ENCODE measurements at regions not wholly inside any gene's neighbourhood (a gene's known extent, or its start where the extent isn't known, plus 50 kb on each side); places are given as distances from the start of the nearest gene placed in this dataset.
"Not testable (repeated sequence)": the region's sequence is repeated elsewhere in the genome, so short reads cannot be mapped to it uniquely, and the experiment has no call there.

DNA sequence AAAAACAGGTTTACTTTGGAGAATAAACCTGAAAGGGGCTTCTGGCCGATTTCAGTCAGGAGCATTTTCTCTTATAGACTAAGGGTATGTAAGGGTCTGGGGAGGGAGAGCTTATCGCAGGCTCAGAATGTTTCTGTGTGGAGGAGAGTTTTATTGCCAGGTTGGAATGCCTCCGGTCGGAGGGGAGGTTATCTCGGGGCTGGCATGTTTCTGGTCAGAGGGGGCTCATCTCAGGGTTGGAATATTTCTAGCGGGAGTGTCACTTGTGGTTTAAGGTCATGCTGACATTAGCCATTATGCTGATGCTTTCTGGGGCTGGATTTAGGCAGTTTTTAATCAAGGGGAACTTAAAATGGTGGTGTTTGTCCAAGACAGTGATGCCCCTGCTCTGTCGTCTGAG lies 333.6 kb downstream of the METTL4 start:
- no peak overlapping the region for H3K27ac ChIP-seq
- H3K9me3 ChIP-seq (ENCODE audit: severe bottlenecking), result no peaks in the 10 kb centered on the region
- no peaks in the 10 kb centered on the region for H3K36me3 ChIP-seq
- H3K27me3 ChIP-seq (ENCODE audit: insufficient read depth, low read depth, severe bottlenecking), result no peaks in the 10 kb centered on the region
- TF ChIP-seq, protein P1, sequence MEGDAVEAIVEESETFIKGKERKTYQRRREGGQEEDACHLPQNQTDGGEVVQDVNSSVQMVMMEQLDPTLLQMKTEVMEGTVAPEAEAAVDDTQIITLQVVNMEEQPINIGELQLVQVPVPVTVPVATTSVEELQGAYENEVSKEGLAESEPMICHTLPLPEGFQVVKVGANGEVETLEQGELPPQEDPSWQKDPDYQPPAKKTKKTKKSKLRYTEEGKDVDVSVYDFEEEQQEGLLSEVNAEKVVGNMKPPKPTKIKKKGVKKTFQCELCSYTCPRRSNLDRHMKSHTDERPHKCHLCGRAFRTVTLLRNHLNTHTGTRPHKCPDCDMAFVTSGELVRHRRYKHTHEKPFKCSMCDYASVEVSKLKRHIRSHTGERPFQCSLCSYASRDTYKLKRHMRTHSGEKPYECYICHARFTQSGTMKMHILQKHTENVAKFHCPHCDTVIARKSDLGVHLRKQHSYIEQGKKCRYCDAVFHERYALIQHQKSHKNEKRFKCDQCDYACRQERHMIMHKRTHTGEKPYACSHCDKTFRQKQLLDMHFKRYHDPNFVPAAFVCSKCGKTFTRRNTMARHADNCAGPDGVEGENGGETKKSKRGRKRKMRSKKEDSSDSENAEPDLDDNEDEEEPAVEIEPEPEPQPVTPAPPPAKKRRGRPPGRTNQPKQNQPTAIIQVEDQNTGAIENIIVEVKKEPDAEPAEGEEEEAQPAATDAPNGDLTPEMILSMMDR (IDR thresholded peaks at IDR 0.05; ENCODE audit: low read depth, low read length), result no peak
- no peak for DNase-seq
- H3K4me3 ChIP-seq (ENCODE audit: low read depth, low read length), result no peak overlapping the region

DNA sequence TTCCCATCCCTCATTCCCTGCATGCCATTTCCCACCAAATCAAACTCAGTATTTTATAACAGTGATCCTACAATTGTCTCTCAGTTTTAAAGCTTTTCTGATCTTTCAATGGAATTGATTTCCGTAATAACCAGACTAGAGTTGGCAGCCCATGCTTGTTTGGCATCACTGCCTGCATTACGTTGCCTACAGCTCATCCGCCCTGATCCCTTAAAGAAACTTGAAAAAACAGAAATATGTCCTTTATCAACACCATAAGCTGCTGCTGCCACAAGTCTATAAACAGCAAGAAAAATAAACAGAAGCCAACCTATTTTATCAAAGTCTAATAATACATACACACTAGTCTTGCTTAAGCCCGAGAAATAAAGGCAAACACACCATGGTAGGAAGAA lies 331.0 kb downstream of the METTL4 start:
- H3K27ac ChIP-seq, result no peak overlapping the region
- TF ChIP-seq, protein P1 (IDR thresholded peaks at IDR 0.05; ENCODE audit: low read depth, low read length), result no peak
- no peak overlapping the region for H3K4me3 ChIP-seq (ENCODE audit: low read depth, low read length)
- H3K9me3 ChIP-seq (ENCODE audit: severe bottlenecking), result no peaks in the 10 kb centered on the region
- DNase-seq, result no peak
- H3K27me3 ChIP-seq (ENCODE audit: insufficient read depth, low read depth, severe bottlenecking), result no peaks in the 10 kb centered on the region
- no peaks in the 10 kb centered on the region for H3K36me3 ChIP-seq

DNA sequence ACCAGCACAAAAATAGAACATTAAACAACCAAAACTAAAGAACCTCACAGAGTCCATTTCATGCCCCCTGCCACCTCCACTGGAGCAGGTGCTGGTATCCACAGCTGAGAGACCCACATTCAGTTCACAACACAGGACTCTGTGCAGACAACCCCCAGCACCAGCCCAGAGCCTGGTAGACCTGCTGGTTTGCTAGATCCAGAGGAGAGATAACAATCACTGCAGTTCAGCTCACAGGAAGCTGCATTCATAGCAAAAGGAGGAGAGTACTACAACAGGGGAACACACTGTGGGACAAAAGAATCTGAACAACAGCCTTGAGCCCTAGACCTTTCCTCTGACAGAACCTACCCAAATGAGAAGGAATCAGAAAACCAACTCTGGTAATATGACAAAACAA lies 326.7 kb downstream of the METTL4 start:
- DNase-seq, result no peak
- Histone ChIP-seq H3K27me3 (ENCODE audit: insufficient read depth, low read depth, severe bottlenecking) (no peaks in the 10 kb centered on the region), H3K9me3 (ENCODE audit: severe bottlenecking) (no peaks in the 10 kb centered on the region), H3K36me3 (no peaks in the 10 kb centered on the region), H3K4me3 (ENCODE audit: low read depth, low read length) (no peak overlapping the region), H3K27ac (no peak overlapping the region)
- TF ChIP-seq, protein P1 (IDR thresholded peaks at IDR 0.05; ENCODE audit: low read depth, low read length), result no peak

DNA sequence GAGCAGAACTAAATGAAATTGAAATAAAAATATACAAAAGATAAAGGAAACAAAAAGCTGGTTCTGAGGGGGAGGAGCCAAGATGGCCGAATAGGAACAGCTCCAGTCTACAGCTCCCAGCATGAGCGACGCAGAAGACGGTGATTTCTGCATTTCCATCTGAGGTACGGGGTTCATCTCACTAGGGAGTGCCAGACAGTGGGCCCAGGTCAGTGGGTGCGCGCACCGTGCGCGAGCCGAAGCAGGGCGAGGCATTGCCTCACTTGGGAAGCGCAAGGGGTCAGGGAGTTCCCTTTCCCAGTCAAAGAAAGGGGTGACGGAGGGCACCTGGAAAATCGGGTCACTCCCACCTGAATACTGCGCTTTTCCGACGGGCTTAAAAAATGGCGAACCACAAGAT lies 324.2 kb downstream of the METTL4 start:
- H3K27ac ChIP-seq; DNase-seq; H3K9me3 ChIP-seq (ENCODE audit: severe bottlenecking); H3K27me3 ChIP-seq (ENCODE audit: insufficient read depth, low read depth, severe bottlenecking); H3K36me3 ChIP-seq; H3K4me3 ChIP-seq (ENCODE audit: low read depth, low read length): not testable (repeated sequence)

DNA sequence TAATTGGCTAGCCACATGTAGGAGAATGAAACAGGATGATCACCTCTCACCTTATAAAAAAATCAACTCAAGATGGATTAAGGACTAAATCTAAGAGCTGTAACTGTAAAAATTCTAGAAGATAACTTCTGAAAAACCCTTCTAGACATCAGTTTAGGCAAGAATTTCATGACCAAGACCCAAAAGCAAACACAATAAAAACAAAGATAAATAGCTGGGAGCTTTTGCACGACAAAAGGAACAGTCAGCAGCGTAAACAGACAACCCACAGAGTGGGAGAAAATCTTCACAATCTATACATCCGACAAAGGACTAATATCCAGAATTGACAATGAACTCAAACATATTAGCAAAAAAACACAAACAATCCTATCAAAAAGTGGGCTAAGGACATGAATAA lies 316.3 kb downstream of the METTL4 start:
- no peak for DNase-seq
- no peak overlapping the region for H3K4me3 ChIP-seq (ENCODE audit: low read depth, low read length)
- no peaks in the 10 kb centered on the region for H3K9me3 ChIP-seq (ENCODE audit: severe bottlenecking)
- H3K36me3 ChIP-seq, result no peaks in the 10 kb centered on the region
- H3K27me3 ChIP-seq (ENCODE audit: insufficient read depth, low read depth, severe bottlenecking), result no peaks in the 10 kb centered on the region
- TF ChIP-seq, protein P1 (IDR thresholded peaks at IDR 0.05; ENCODE audit: low read depth, low read length), result no peak
- no peak overlapping the region for H3K27ac ChIP-seq

DNA sequence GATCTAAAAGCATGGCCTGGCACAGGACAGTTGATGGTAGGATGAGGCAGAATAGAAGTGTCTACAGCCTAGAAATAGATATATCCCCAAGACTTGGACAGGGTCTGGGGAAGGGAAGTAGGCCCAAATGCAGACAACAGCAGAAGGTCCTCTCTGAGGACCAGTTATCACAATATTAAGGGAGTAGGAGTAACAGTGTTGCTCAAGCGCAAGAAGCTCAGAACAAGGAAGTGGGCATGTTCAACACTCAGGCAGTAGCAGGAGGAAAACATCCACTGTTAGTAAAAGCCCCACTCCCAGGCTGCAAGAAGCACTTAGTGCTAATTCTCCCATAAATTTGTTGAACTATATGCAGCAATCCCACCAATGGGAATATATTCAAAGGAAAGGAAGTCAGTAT lies 314.7 kb downstream of the METTL4 start:
- TF ChIP-seq, protein P1 (IDR thresholded peaks at IDR 0.05; ENCODE audit: low read depth, low read length), result no peak
- H3K27me3 ChIP-seq (ENCODE audit: insufficient read depth, low read depth, severe bottlenecking), result no peaks in the 10 kb centered on the region
- no peak overlapping the region for H3K4me3 ChIP-seq (ENCODE audit: low read depth, low read length)
- H3K9me3 ChIP-seq (ENCODE audit: severe bottlenecking), result no peaks in the 10 kb centered on the region
- no peaks in the 10 kb centered on the region for H3K36me3 ChIP-seq
- H3K27ac ChIP-seq, result no peak overlapping the region
- DNase-seq, result no peak
